PC-9 (cell line): ENCODE measurements at regions not wholly inside any gene's neighbourhood (a gene's known extent, or its start where the extent isn't known, plus 50 kb on each side); places are given as distances from the start of the nearest gene placed in this dataset.

ENCODE experiments used
- BruUV-seq: library from RNA; stranded (reverse); fragments of 400-500 nt; replicated peaks from 2 replicates; lab custom pipeline; 2021; lab: Mats Ljungman, UMichigan
- CTCF ChIA-PET: fragments of 300-600 bp; sonication (Branson Sonifier 250); formaldehyde crosslinking; loops from one replicate; lab custom pipeline; 2022; ENCODE audit warnings: antibody characterized with exemption; lab: Charles Lee
- POLR2A ChIA-PET: fragments of 300-600 bp; sonication (Branson Sonifier 250); formaldehyde crosslinking; loops from one replicate; lab custom pipeline; 2022; ENCODE audit warnings: antibody characterized with exemption; ENCODE audit not compliant: unreplicated experiment; lab: Charles Lee
- DNase-seq, 2 experiments: peaks; one replicate each; pipeline versions ENCODE4 v3.0.0 to v3.0.0-alpha.2; 2015 to 2022; ENCODE audit warnings: mixed read lengths in 1 of 2
- H2AFZ ChIP-seq: fragments of 200-600 bp; sonication (generic); 2 replicates; pipeline ENCODE4 v1.8.1; 2017; ENCODE audit warnings: antibody characterized with exemption
- H3F3A ChIP-seq: fragments of 200-600 bp; sonication (generic); 2 replicates; pipeline ENCODE4 v1.8.1; 2017; ENCODE audit warnings: antibody characterized with exemption, mild to moderate bottlenecking, low read depth; ENCODE audit not compliant: insufficient read depth
- H3K27ac ChIP-seq: fragments of 200-600 bp; sonication (generic); 2 replicates; pipeline ENCODE4 v1.6.1; 2016; ENCODE audit warnings: mixed run types
- H3K27me3 ChIP-seq: fragments of 200-600 bp; sonication (generic); 2 replicates; pipeline ENCODE4 v1.6.1; 2016; ENCODE audit warnings: low read depth, mixed run types; ENCODE audit not compliant: insufficient read depth
- H3K36me3 ChIP-seq: fragments of 200-600 bp; sonication (generic); 2 replicates; pipeline ENCODE4 v1.6.1; 2016; ENCODE audit warnings: low read depth, mixed run types
- H3K4me1 ChIP-seq: fragments of 200-600 bp; sonication (generic); replicated peaks from 2 replicates; pipeline ENCODE4 v1.6.1; 2016; ENCODE audit warnings: mixed run types; ENCODE audit not compliant: insufficient read depth
- H3K4me2 ChIP-seq: fragments of 200-600 bp; sonication (generic); 2 replicates; pipeline ENCODE4 v1.6.1; 2017; ENCODE audit warnings: mixed run types
- H3K4me3 ChIP-seq: fragments of 200-600 bp; sonication (generic); 2 replicates; pipeline ENCODE4 v1.6.1; 2016; ENCODE audit warnings: mixed run types
- H3K79me2 ChIP-seq: fragments of 200-600 bp; sonication (generic); 2 replicates; pipeline ENCODE4 v1.6.1; 2017; ENCODE audit warnings: low read depth, mixed run types
- H3K9me2 ChIP-seq: fragments of 200-600 bp; sonication (generic); 2 replicates; pipeline ENCODE4 v1.8.1; 2017; ENCODE audit warnings: mild to moderate bottlenecking; ENCODE audit not compliant: insufficient read depth
- H3K9me3 ChIP-seq: fragments of 200-600 bp; sonication (generic); 2 replicates; pipeline ENCODE4 v1.8.1; 2016; ENCODE audit warnings: low read depth; ENCODE audit not compliant: insufficient read depth
- H4K20me1 ChIP-seq: fragments of 200-600 bp; sonication (generic); 2 replicates; pipeline ENCODE4 v1.8.1; 2017; ENCODE audit not compliant: insufficient read depth
- CTCF ChIP-seq: fragments of 200-600 bp; sonication (generic); conservative IDR thresholded peaks from 2 replicates; pipeline ENCODE4 v1.6.1; 2017; ENCODE audit warnings: mixed run types, antibody characterized with exemption, mild to moderate bottlenecking, moderate library complexity
- EZH2 ChIP-seq: fragments of 200-600 bp; sonication (generic); IDR thresholded peaks from 2 replicates; pipeline ENCODE4 v1.8.0; 2017; ENCODE audit warnings: antibody characterized with exemption, low read depth
- intact Hi-C: fragments of 100-400 bp; cut with micrococcal nuclease; formaldehyde crosslinking; loops from one replicate; pipeline ENCODE4 v1.10.0; 2022; ENCODE audit not compliant: unreplicated experiment

DNA sequence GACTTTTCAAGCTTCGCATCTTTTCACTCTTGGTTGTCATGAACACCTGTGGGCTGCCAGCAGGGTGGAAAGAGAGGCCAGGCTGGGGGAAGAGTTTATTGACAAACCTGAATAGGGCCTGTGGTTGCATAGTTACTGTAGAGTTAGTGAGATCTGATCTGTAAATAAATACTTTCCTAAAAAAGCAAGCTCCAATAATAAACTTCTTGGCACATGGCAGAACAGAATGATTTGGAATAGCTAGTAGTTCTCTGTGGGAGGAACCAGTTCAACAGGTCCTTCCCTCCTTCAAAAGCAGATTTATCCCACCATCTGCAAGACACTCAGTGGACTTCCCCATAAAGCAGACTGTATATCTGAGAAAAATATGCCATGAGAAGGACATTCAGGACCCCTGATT, 445.0 kb downstream of the HACE1 start:
- intact Hi-C loops, result no loop called here

DNA sequence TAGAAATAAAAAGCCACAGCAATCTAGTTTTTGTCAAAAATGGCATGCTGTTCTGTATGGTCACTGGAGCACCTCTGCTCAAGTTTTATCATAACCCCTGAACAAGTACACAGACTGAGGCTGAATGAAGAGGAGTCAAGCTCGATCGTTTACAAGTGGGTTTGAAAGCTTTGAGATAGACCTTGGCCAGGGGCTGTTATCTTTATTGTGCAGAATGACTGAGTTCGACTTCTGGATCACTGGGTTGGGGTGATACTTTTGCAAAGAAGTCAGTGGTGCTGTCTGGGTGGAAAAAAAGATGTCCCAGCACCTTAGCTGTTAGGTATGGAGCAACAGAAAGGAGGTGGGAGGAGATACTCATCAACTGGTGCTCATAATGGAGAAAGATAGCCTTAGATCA, 446.0 kb downstream of the HACE1 start:
- Histone ChIP-seq H3K4me1 (no peaks in the 10 kb centered on the region), H4K20me1 (no peaks in the 10 kb centered on the region), H3K36me3 (no peaks in the 10 kb centered on the region), H3K9me2 (no peaks in the 10 kb centered on the region), H3K4me2 (no peak overlapping the region), H3F3A (no peaks in the 10 kb centered on the region), H3K27me3 (no peaks in the 10 kb centered on the region), H3K9me3 (no peaks in the 10 kb centered on the region), H2AFZ (no peak overlapping the region), H3K27ac (no peak overlapping the region), H3K4me3 (no peak overlapping the region), H3K79me2 (no peaks in the 10 kb centered on the region)
- intact Hi-C loops, result no loop called here
- POLR2A ChIA-PET, result no interaction called here
- no peak for TF ChIP-seq EZH2
- no peak for TF ChIP-seq CTCF
- no TSS peak for BruUV-seq
- DNase-seq, result no peak
- CTCF ChIA-PET, result no interaction called here

More for the DNA sequence above, 445.0 kb downstream of the HACE1 start:
- Histone ChIP-seq H3F3A (no peaks in the 10 kb centered on the region), H3K36me3 (no peaks in the 10 kb centered on the region), H4K20me1 (no peaks in the 10 kb centered on the region), H3K79me2 (no peaks in the 10 kb centered on the region), H3K9me2 (no peaks in the 10 kb centered on the region), H2AFZ (no peak overlapping the region), H3K27ac (no peak overlapping the region), H3K9me3 (no peaks in the 10 kb centered on the region), H3K27me3 (no peaks in the 10 kb centered on the region), H3K4me3 (no peak overlapping the region), H3K4me2 (no peak overlapping the region), H3K4me1 (no peaks in the 10 kb centered on the region)
- POLR2A ChIA-PET, result no interaction called here
- DNase-seq, result no peak
- CTCF ChIA-PET, result no interaction called here
- TF ChIP-seq EZH2, result no peak
- no TSS peak for BruUV-seq

DNA sequence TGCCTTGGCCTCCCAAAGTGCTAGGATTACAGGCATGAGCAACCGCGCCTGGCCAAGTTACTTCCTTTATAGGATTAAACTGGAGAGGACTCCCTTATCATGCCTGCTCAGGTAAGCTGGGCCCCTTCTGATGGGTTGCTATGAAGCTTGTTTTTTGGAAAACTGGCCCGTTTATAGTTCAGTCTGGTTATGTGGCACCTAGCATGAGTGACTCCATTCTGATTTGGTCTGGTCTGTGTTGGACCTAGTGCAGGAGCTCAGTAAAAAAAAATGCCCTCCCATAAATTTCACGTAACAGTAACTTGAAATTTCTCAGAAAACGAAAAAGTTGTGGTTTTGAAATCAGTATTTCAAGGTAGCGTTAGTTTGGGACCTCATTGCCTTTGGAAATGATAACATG, 448.4 kb downstream of the HACE1 start:
- H4K20me1 ChIP-seq, result no peaks in the 10 kb centered on the region
- H3K4me1 ChIP-seq, result no peaks in the 10 kb centered on the region
- intact Hi-C loops, result no loop called here
- BruUV-seq, result no TSS peak
- H3K27ac ChIP-seq, result no peak overlapping the region
- CTCF ChIA-PET, result no interaction called here
- no peak overlapping the region for H3K4me3 ChIP-seq
- H3K27me3 ChIP-seq, result no peaks in the 10 kb centered on the region
- no peaks in the 10 kb centered on the region for H3K36me3 ChIP-seq
- H3F3A ChIP-seq, result no peaks in the 10 kb centered on the region
- H3K4me2 ChIP-seq, result no peak overlapping the region
- POLR2A ChIA-PET, result no interaction called here
- H2AFZ ChIP-seq, result no peak overlapping the region
- no peaks in the 10 kb centered on the region for H3K79me2 ChIP-seq
- no peak for DNase-seq
- TF ChIP-seq EZH2 (no peak), CTCF (no peak)
- H3K9me3 ChIP-seq, result no peaks in the 10 kb centered on the region
- no peaks in the 10 kb centered on the region for H3K9me2 ChIP-seq

- BruUV-seq, result no TSS peak
- H3K36me3 ChIP-seq, result no peaks in the 10 kb centered on the region
- H3K79me2 ChIP-seq, result no peaks in the 10 kb centered on the region
- no peaks in the 10 kb centered on the region for H4K20me1 ChIP-seq
- DNase-seq, result no peak
- H3K9me3 ChIP-seq, result no peaks in the 10 kb centered on the region
- no peaks in the 10 kb centered on the region for H3K4me1 ChIP-seq
- POLR2A ChIA-PET, result no interaction called here
- no peak overlapping the region for H3K27ac ChIP-seq
- H3K4me2 ChIP-seq, result no peak overlapping the region
- intact Hi-C loops, result no loop called here
- no peaks in the 10 kb centered on the region for H3F3A ChIP-seq
- CTCF ChIA-PET, result no interaction called here
- H3K4me3 ChIP-seq, result no peak overlapping the region
- no peaks in the 10 kb centered on the region for H3K9me2 ChIP-seq
- H3K27me3 ChIP-seq, result no peaks in the 10 kb centered on the region
- TF ChIP-seq EZH2 (no peak), CTCF (no peak)
- H2AFZ ChIP-seq, result no peak overlapping the region
Measured at GRCh38 chr6:104409913-104410312, 449.8 kb downstream of the HACE1 start.
